ENCODE measurements at regions not wholly inside any gene's neighbourhood (a gene's known extent, or its start where the extent isn't known, plus 50 kb on each side); places are given as distances from the start of the nearest gene placed in this dataset.

DNA sequence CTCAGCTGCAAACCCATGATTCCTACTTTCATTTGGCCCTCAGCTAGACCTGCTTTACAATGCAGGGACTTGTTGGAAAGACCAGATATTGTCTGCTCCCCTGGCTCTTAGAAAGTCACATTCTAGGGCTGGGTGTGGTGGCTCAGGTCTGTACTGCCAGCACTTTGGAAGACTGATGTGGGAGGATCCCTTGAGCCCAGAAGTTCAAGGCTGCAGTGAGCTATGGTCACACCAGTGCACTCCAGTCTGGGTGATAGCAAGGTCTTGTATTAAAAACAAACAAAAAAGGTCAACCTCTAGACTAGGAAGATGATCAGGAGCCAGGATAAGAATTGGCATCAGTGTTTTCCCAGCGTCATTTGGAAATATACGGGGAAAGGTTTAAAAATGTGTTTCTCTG lies 145.8 kb downstream of the PALM2AKAP2 start:
- no peaks in the 10 kb centered on the region for H3K27me3 ChIP-seq
- no peak overlapping the region for H3K4me3 ChIP-seq
- WGBS, 2 donors (ENCODE audit: low coverage in 1 of 2): 91 to 92% methylated on average over 2 of the region's 2 CpGs
- TF ChIP-seq POLR2A (IDR thresholded peaks at IDR 0.05) (no peak), POLR2AphosphoS5 (IDR thresholded peaks at IDR 0.05) (no peak), EP300 (IDR thresholded peaks at IDR 0.05) (no peak)
- TF ChIP-seq, protein P1, sequence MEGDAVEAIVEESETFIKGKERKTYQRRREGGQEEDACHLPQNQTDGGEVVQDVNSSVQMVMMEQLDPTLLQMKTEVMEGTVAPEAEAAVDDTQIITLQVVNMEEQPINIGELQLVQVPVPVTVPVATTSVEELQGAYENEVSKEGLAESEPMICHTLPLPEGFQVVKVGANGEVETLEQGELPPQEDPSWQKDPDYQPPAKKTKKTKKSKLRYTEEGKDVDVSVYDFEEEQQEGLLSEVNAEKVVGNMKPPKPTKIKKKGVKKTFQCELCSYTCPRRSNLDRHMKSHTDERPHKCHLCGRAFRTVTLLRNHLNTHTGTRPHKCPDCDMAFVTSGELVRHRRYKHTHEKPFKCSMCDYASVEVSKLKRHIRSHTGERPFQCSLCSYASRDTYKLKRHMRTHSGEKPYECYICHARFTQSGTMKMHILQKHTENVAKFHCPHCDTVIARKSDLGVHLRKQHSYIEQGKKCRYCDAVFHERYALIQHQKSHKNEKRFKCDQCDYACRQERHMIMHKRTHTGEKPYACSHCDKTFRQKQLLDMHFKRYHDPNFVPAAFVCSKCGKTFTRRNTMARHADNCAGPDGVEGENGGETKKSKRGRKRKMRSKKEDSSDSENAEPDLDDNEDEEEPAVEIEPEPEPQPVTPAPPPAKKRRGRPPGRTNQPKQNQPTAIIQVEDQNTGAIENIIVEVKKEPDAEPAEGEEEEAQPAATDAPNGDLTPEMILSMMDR (IDR thresholded peaks at IDR 0.05): no peak
- no peaks in the 10 kb centered on the region for H3K9me3 ChIP-seq
- H3K4me1 ChIP-seq: no peaks in the 10 kb centered on the region
- no peaks in the 10 kb centered on the region for H3K36me3 ChIP-seq
- H3K27ac ChIP-seq: no peak overlapping the region
- no peak for ATAC-seq

DNA sequence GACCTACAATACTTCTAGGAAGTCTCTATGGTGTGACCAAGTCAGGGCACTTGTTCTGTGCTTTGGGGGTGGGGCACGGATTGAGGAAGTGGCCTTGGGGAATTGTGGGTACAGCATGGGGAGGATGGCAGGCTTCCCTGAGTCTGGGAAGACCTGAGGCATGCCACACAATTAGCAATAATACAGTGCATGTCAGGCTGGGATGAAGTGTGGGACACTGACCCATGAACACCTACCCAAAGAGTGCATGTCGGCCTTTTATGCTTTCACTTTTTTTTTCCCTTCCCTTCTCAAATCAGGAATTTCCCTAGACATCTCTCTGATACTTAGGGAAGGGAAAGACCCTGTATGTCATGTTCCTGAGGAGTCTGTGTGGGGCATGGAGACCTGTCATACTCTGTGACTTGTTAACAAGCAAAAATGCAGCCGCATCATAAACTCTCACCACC lies 146.4 kb downstream of the PALM2AKAP2 start:
- ATAC-seq: peak; percentile 34
- TF ChIP-seq EP300 (IDR thresholded peaks at IDR 0.05): no peak
- TF ChIP-seq POLR2A (IDR thresholded peaks at IDR 0.05): no peak
- Histone ChIP-seq H3K27ac (no peak overlapping the region), H3K36me3 (no peaks in the 10 kb centered on the region), H3K4me3 (no peak overlapping the region), H3K4me1 (no peaks in the 10 kb centered on the region), H3K27me3 (no peaks in the 10 kb centered on the region), H3K9me3 (no peaks in the 10 kb centered on the region)
- 57 to 82% methylated on average over 1 to 3 of the region's 3 CpGs for WGBS, 2 donors (ENCODE audit: low coverage in 1 of 2)

DNA sequence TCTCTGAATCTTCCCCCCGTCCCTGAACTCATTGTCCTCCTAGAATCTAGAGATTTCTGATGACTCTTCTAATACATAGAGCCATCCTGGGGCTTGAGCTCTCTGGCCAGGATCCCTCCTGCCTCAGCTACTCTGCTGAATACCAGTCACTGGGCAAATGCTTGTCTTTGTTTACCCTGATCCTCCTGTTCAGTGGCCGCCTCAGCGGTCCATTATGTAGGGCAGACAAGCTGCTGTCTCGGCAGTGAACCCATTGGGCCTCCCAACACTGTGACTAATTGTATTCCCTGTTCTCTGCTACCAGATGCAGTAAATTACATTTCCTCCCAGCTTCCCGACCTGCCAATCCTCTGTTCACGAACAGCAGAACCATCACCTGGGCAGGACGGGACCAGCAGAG lies 151.6 kb downstream of the PALM2AKAP2 start:
- 100% methylated on average over 4 of the region's 7 CpGs; no CpG with 5 or more reads in 1 of the 2 donors for WGBS, 2 donors (ENCODE audit: low coverage in 1 of 2)
- no peak for ATAC-seq
- Histone ChIP-seq H3K36me3 (no peaks in the 10 kb centered on the region), H3K4me1 (no peaks in the 10 kb centered on the region), H3K4me3 (no peak overlapping the region), H3K27ac (no peak overlapping the region), H3K27me3 (no peaks in the 10 kb centered on the region), H3K9me3 (no peaks in the 10 kb centered on the region)
- no peak for TF ChIP-seq POLR2A (IDR thresholded peaks at IDR 0.05)

DNA sequence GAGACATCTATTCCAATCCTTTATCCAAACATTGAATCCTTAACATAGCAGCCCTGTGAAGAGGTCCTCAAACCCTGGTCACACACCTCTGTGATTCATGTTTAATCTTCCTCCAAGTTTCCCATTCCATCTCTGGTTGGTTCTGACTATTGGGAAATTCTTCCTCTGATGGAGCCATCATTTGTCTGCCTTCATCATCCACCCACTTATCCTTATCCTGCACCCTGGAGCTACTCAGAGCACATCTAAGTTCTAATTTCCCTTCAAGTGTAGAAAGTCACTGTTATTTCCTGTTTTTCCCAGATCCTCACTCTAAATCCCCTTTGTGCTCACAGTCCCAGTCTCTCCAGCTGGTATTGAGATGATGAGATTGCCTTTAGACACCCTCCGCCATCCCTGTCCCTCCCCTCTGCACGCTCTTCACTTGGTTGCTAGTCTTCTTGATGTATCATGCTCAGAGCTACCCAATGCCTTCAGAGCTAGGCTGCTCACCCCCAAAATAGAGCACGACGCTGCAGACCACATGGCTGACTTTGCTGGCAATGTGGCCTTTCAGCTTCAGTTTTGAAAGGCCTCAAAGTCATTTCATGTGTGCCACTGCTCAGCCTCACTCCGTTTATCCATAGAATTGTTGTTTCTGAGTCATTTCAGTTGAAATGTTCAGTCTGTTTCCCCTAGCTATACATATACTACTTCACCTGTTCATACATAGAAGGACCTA lies 154.3 kb downstream of the PALM2AKAP2 start:
- Histone ChIP-seq H3K4me3 (no peak overlapping the region), H3K27ac (no peak overlapping the region), H3K4me1 (no peaks in the 10 kb centered on the region), H3K36me3 (no peaks in the 10 kb centered on the region), H3K9me3 (no peaks in the 10 kb centered on the region), H3K27me3 (no peaks in the 10 kb centered on the region)
- WGBS, 2 donors (ENCODE audit: low coverage in 1 of 2): 67 to 83% methylated on average over 1 to 5 of the region's 5 CpGs
- no peak for ATAC-seq
- TF ChIP-seq, protein P1 (IDR thresholded peaks at IDR 0.05): no peak
- TF ChIP-seq EP300 (IDR thresholded peaks at IDR 0.05) (no peak), POLR2AphosphoS5 (IDR thresholded peaks at IDR 0.05) (no peak), POLR2A (IDR thresholded peaks at IDR 0.05) (no peak)

DNA sequence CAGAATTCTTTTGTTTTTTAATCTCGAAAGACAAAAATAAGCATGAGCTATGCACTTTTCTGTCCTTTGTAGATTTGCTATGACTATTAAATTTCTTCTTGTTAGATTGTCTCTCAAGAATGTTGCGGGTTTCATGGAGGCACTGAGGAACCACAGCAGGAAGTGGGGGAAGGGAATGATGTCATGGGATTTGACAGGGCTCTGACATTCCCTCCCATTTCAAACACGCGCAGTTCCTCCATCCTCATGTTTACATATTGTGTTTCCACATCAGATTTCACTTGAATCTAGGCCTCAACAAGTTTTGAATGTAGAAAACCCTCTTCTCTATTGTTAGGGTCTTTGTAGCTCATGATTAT lies 154.8 kb downstream of the PALM2AKAP2 start:
- no peak for ATAC-seq
- H3K4me3 ChIP-seq: no peak overlapping the region
- H3K9me3 ChIP-seq: no peaks in the 10 kb centered on the region

More for the DNA sequence above, 154.8 kb downstream of the PALM2AKAP2 start:
- TF ChIP-seq EP300 (IDR thresholded peaks at IDR 0.05): no peak
- TF ChIP-seq POLR2AphosphoS5 (IDR thresholded peaks at IDR 0.05): no peak
- TF ChIP-seq, protein P1 (IDR thresholded peaks at IDR 0.05): no peak
- no peak for TF ChIP-seq POLR2A (IDR thresholded peaks at IDR 0.05)
- Histone ChIP-seq H3K27ac (no peak overlapping the region), H3K4me1 (no peaks in the 10 kb centered on the region), H3K36me3 (no peaks in the 10 kb centered on the region), H3K27me3 (no peaks in the 10 kb centered on the region)
- 81 to 87% methylated on average over 3 to 4 of the region's 4 CpGs for whole genome bisulfite sequencing, 2 donors (ENCODE audit: low coverage in 1 of 2)
